ENCODE measurements at regions not wholly inside any gene's neighbourhood (a gene's known extent, or its start where the extent isn't known, plus 50 kb on each side); places are given as distances from the start of the nearest gene placed in this dataset.

DNA sequence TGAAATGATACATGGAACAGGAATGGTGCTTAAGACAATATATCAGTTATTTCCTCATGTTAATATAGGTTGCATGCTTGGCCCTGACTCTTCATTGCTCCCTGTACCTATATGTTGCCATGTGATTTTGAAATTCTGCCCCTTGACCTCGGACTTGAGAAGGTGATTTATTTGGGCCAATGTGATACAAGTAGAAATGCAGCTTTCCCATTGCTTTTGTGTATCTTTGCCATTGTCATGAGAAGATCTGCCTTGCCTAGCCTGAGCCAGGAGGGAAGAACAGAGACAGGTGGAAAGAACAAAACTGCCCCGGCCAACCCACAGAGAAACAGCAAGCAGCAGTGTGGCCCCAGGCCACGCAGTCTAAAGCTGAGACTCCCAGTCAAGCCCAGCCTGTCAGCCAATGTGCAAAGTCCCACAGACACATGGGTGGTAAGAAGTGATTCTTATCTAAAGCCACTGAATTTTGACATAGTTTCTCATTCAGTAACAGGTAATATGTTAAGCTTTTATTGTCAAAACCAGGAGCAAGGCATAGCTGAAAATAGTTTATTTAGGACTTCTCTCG, 245.7 kb upstream of the RND3 start:
- Histone ChIP-seq H3K4me1 (ENCODE audit: control insufficient read depth, insufficient read depth, low read length) (no peaks in the 10 kb centered on the region), H3K27me3 (ENCODE audit: control insufficient read depth, insufficient read depth, low read length) (no peaks in the 10 kb centered on the region), H3K27ac (ENCODE audit: low read length) (no peak overlapping the region), H3K9me3 (ENCODE audit: control insufficient read depth, insufficient read depth, low read depth, low read length) (no peaks in the 10 kb centered on the region), H3K36me3 (ENCODE audit: control insufficient read depth, insufficient read depth, low read length) (no peaks in the 10 kb centered on the region; the same call in 1 of the 2 replicates), H3K4me3 (ENCODE audit: low read depth in 2 of 2, low read length in 2 of 2) (no peak overlapping the region)
- CTCF ChIA-PET = no interaction called here
- POLR2A ChIA-PET = no interaction called here
- DNase-seq (ENCODE audit: low read depth, low spot score) (no peak), ATAC-seq (no peak)
- no TSS peak for BruUV-seq (replicated peaks)
- intact Hi-C loops (cut with micrococcal nuclease; ENCODE audit: unreplicated experiment) = no loop called here
- TF ChIP-seq TCF7L2 (IDR thresholded peaks at IDR 0.05; ENCODE audit: low read depth, low read length) (no peak), POLR2AphosphoS5 (IDR thresholded peaks at IDR 0.05; ENCODE audit: low read depth, low read length) (no peak), SIN3A (IDR thresholded peaks at IDR 0.05; ENCODE audit: borderline replicate concordance, insufficient read depth, low read depth, low read length) (no peak)
- TF ChIP-seq, protein P1, sequence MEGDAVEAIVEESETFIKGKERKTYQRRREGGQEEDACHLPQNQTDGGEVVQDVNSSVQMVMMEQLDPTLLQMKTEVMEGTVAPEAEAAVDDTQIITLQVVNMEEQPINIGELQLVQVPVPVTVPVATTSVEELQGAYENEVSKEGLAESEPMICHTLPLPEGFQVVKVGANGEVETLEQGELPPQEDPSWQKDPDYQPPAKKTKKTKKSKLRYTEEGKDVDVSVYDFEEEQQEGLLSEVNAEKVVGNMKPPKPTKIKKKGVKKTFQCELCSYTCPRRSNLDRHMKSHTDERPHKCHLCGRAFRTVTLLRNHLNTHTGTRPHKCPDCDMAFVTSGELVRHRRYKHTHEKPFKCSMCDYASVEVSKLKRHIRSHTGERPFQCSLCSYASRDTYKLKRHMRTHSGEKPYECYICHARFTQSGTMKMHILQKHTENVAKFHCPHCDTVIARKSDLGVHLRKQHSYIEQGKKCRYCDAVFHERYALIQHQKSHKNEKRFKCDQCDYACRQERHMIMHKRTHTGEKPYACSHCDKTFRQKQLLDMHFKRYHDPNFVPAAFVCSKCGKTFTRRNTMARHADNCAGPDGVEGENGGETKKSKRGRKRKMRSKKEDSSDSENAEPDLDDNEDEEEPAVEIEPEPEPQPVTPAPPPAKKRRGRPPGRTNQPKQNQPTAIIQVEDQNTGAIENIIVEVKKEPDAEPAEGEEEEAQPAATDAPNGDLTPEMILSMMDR (IDR thresholded peaks at IDR 0.05) = no peak
- TF ChIP-seq, protein P2, sequence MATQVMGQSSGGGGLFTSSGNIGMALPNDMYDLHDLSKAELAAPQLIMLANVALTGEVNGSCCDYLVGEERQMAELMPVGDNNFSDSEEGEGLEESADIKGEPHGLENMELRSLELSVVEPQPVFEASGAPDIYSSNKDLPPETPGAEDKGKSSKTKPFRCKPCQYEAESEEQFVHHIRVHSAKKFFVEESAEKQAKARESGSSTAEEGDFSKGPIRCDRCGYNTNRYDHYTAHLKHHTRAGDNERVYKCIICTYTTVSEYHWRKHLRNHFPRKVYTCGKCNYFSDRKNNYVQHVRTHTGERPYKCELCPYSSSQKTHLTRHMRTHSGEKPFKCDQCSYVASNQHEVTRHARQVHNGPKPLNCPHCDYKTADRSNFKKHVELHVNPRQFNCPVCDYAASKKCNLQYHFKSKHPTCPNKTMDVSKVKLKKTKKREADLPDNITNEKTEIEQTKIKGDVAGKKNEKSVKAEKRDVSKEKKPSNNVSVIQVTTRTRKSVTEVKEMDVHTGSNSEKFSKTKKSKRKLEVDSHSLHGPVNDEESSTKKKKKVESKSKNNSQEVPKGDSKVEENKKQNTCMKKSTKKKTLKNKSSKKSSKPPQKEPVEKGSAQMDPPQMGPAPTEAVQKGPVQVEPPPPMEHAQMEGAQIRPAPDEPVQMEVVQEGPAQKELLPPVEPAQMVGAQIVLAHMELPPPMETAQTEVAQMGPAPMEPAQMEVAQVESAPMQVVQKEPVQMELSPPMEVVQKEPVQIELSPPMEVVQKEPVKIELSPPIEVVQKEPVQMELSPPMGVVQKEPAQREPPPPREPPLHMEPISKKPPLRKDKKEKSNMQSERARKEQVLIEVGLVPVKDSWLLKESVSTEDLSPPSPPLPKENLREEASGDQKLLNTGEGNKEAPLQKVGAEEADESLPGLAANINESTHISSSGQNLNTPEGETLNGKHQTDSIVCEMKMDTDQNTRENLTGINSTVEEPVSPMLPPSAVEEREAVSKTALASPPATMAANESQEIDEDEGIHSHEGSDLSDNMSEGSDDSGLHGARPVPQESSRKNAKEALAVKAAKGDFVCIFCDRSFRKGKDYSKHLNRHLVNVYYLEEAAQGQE (IDR thresholded peaks at IDR 0.05; ENCODE audit: insufficient read depth in 1 of 2, low read depth in 2 of 2, low read length in 1 of 2) = no peak
- in situ Hi-C loops (cut with HindIII; ENCODE audit: low pct_unique_long_range_greater_than_20kb, low sequenced_read_pairs) = no loop called here

DNA sequence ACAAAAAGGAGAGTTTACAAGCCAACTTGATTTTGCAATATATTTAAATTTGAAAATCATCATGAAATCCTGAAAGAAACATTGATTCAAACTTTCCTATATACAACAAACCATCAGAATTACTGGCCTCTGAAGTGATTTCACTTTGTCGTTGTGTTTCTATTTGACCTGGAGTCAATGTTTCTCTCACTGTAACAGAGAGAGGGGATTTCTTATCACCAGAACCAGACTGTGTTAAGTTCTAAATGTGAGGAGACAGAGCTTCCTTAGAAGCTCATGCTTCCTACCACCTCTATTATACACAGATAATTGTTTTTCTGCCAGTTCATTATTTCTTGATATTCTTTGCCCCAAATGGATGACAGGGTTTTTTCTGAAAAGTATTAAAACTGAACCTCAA, 245.0 kb upstream of the RND3 start:
- Histone ChIP-seq H3K4me1 (ENCODE audit: control insufficient read depth, insufficient read depth, low read length) (no peaks in the 10 kb centered on the region), H3K9me3 (ENCODE audit: control insufficient read depth, insufficient read depth, low read depth, low read length) (no peaks in the 10 kb centered on the region), H3K4me3 (ENCODE audit: low read depth in 2 of 2, low read length in 2 of 2) (no peak overlapping the region), H3K36me3 (ENCODE audit: control insufficient read depth, insufficient read depth, low read length) (no peaks in the 10 kb centered on the region; the same call in 1 of the 2 replicates), H3K27me3 (ENCODE audit: control insufficient read depth, insufficient read depth, low read length) (no peaks in the 10 kb centered on the region), H3K27ac (ENCODE audit: low read length) (no peak overlapping the region)
- DNase-seq (ENCODE audit: low read depth, low spot score) (no peak), ATAC-seq (no peak)
- in situ Hi-C loops (cut with HindIII; ENCODE audit: low pct_unique_long_range_greater_than_20kb, low sequenced_read_pairs) (no loop called here), intact Hi-C loops (cut with micrococcal nuclease; ENCODE audit: unreplicated experiment) (no loop called here)
- BruUV-seq (replicated peaks) = no TSS peak
- ChIA-PET POLR2A (no interaction called here), CTCF (no interaction called here)
- TF ChIP-seq SIN3A (IDR thresholded peaks at IDR 0.05; ENCODE audit: borderline replicate concordance, insufficient read depth, low read depth, low read length) (no peak), TCF7L2 (IDR thresholded peaks at IDR 0.05; ENCODE audit: low read depth, low read length) (no peak), POLR2AphosphoS5 (IDR thresholded peaks at IDR 0.05; ENCODE audit: low read depth, low read length) (no peak)
- TF ChIP-seq, protein P1 (IDR thresholded peaks at IDR 0.05) = no peak
